Mammary epithelial cell (primary cell): ENCODE measurements at regions not wholly inside any gene's neighbourhood (a gene's known extent, or its start where the extent isn't known, plus 50 kb on each side); places are given as distances from the start of the nearest gene placed in this dataset.

ENCODE experiments used
- EZH2 ChIP-seq: IDR thresholded peaks from 2 replicates; pipeline ENCODE4 v1.6.1; 2012; ENCODE audit warnings: low read length, inconsistent platforms, borderline replicate concordance
- TF ChIP-seq, protein P1 (sequence below), 2 donors: IDR thresholded peaks in 1 of 2; conservative IDR thresholded peaks in 1 of 2; 2 replicates each; pipeline ENCODE4 v1.5.1; 2011 to 2012; ENCODE audit warnings: inconsistent platforms in 2 of 2, low read length in 2 of 2, mild to moderate bottlenecking in 2 of 2, control low read depth in 1 of 2, low read depth in 1 of 2; ENCODE audit not compliant: insufficient read depth in 1 of 2; ENCODE audit errors: extremely low read depth in 1 of 2

DNA sequence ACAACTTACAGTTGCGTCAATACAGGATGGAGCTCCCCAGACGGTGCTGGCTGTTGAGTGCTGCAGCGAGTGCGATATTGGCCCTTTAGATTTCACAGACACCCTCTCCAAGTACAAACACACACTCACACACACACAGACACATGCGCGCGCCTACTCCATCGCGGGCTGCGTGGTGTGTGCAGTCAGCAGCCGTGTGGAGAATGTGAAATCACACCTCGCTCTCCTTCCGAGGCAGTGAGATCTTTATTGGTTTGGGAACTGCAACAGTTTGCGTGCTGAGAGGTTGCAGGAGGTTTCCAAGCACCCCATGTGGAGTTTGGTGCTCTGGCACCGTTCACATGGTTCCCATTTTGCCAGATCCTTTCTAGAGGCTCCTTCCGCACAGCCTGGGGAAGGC lies 372.2 kb downstream of the RRAGC start:
- TF ChIP-seq, protein P1, sequence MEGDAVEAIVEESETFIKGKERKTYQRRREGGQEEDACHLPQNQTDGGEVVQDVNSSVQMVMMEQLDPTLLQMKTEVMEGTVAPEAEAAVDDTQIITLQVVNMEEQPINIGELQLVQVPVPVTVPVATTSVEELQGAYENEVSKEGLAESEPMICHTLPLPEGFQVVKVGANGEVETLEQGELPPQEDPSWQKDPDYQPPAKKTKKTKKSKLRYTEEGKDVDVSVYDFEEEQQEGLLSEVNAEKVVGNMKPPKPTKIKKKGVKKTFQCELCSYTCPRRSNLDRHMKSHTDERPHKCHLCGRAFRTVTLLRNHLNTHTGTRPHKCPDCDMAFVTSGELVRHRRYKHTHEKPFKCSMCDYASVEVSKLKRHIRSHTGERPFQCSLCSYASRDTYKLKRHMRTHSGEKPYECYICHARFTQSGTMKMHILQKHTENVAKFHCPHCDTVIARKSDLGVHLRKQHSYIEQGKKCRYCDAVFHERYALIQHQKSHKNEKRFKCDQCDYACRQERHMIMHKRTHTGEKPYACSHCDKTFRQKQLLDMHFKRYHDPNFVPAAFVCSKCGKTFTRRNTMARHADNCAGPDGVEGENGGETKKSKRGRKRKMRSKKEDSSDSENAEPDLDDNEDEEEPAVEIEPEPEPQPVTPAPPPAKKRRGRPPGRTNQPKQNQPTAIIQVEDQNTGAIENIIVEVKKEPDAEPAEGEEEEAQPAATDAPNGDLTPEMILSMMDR (conservative IDR thresholded peaks at IDR 0.05 in 1 of 2, IDR thresholded peaks at IDR 0.05 in 1 of 2; ENCODE audit: extremely low read depth in 1 of 2, insufficient read depth in 1 of 2, low read depth in 1 of 2, low read length in 2 of 2), result no peak
- no peak for TF ChIP-seq EZH2
